SW480 (cell line): ENCODE measurements at regions not wholly inside any gene's neighbourhood (a gene's known extent, or its start where the extent isn't known, plus 50 kb on each side); places are given as distances from the start of the nearest gene placed in this dataset.
"Not testable (repeated sequence)": the region's sequence is repeated elsewhere in the genome, so short reads cannot be mapped to it uniquely, and the experiment has no call there.

ENCODE experiments used
- DNase-seq: peaks from one replicate; pipeline ENCODE4 v3.0.0-alpha.2; 2016; ENCODE audit warnings: low spot score

GRCh38 chr2:129912066-129912820, 67.2 kb upstream of the RAB6C start:
- no peak for DNase-seq

GRCh38 chr2:129912871-129913694, 66.4 kb upstream of the RAB6C start:
- no peak for DNase-seq

GRCh38 chr2:129913695-129914495, 65.6 kb upstream of the RAB6C start:
- no peak for DNase-seq

GRCh38 chr2:129914538-129915302, 64.7 kb upstream of the RAB6C start:
- no peak for DNase-seq

DNA sequence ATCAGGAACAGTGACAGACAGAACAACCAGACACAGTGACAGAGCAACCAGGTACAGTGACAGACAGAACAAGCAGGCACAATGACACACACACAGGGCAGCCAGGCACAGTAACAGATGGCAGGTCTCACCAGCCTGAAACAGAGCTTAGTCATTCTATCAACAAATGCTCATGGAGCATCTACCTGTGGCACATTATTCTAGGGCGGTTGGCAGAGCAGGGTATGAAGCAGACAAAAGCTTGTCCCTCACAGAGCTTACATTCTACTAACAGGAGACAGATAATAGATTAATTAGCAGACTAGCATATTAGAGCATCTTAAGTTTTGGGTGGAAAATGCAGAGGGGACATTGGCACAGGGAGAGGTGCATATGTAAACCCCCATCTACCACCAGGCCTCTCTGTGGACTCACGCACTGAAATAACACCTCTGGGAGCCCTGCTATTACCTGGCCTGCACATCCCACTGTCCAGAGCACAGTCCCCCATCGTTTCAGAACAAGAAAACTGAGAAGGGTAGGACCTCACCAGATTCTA, 64.1 kb upstream of the RAB6C start:
- no peak for DNase-seq

DNA sequence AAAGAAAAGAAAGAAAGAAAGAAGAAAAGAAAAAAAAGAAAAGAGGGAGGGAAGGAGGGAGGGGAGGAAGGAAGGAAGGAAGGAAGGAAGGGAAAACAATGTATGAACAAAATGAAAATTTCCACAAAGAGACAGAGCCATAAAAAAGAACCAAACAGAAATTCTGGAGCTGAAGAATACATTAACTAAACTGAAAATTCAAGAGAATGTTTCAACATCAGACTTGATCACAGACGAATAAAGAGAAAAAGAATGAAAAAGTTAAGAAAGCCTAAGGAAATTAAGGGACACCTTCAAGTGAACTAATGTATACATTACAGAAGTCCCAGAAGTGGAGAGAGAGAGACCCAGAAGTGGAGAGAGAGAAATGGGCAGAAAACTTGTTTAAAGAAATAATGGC, 60.9 kb upstream of the RAB6C start:
- no peak for DNase-seq

DNA sequence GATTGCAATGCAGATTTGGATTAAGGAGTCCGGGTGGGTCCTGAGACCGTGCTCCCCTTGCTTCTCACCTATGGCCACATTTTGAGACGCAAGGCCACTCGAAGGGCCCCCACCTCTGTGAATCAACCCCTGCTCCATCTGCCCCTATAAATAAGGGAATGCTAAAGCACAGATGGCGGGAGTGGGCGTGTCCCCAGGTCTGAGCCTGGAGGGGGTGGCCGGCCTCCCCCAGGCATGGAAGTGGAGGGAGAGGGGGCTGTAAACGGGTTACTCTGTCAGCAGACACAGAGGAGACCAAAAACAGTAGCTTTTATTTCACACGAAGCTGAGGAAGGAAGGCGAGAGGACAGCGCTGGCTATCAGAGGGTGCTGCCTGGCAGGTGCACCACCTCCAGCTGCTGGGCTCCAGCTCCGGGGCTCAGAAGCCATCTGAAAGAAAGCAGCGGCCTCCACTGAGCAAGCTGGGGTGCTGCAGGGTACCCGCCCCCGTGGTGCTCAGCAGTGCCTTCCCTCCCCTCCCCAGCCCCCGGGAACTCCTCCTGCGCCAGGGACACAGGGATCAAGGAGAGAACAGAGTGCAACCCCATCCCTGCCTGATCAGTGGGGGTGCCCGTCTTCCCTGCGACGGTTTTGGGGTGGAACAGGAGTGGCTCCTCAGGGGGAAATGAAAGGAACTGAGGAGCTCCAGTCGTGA, 56.7 kb upstream of the RAB6C start:
- peak; percentile 77 for DNase-seq

DNA sequence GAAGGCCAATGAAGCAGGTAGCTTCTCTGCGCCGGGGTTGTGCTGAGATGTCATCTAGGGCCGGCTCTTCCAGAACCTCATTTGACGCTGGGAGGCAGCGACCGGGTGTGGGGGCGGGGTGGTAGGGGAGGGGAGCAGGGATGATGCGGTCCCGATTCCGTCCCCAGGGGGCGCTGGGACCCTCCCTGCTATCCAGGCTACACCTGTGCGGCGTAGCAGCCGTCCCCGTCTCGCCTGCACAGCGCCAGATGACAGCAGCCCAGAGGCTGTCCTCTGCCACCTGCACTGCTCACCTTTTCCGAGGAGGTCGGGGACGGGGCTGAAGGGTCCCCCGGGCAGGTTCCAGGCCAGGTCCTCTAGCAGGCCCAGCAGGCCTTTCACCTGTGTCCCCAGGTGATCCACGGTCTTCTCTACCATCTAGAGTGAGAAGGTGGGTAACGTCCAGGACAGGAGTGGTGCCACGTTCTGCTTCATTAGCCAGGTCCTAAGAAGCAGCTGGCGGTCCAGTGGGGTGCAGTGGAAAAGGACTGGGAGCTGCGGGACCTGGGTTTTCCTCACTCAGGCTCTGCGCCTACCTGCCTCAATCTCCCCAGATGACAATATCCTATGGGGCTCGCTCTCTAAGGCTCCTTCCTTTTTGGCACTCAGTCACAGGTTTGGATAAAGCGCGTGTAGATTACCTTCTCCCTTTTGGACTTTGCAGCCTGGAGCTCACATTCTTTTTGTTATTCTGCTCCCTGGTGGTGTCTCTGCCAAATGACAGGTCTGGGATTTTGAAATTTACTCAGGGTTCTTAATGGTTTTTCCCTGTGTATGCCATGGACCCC, 56.0 kb upstream of the RAB6C start:
- peak; percentile 75 for DNase-seq

GRCh38 chr2:129924115-129924514, 55.4 kb upstream of the RAB6C start:
- DNase-seq: not testable (repeated sequence)

- DNase-seq: no peak
These were observed 54.1 kb upstream of the RAB6C start for GRCh38 chr2:129925381-129925780.

- no peak for DNase-seq
These were observed 51.8 kb upstream of the RAB6C start for GRCh38 chr2:129927696-129928095.

DNA sequence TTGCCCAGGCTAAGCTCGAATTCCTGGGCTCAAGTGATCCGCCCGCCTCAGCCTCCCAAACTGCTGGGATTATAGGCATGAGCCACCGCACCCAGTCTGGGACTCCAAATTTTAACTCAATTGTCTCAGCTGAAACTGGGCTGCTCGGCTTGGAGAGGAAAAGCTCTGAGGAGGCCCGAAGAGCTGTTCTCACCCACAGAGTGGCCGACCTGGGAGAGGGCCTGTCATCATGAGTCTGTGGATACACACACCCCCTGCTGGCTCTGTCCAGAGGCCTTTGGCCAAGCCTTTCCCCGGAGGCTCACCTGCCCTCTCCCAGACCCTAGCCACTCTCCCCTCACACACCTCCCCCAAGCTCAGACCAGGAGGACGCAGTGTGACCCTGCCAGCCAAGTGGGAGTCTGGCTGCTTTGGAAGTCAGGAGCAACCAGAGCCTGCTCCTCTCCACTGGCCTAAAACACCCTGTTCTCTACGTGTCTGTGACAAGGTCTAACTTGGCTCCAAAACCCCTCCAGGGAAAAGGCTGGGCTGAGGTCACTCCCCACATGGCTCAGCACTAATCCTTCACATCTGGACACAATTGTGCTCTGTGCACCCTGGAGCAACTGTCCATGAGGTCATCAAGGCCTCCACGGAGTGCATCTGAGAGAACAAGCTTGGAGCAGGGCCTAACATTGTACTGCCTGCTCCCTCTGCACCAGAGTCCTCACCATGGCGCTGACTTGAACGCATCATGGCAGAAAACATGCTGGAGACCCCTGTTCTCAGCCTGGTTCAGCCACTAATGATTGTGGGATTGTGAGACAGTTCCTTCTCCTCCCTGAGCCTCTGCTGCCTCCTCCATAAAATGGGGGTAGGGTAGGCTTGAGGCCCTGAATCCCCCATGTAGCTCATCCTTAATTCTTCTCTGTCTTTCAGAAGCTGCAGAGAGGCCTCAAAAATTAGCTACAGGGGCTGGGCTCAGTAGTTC, 49.9 kb upstream of the RAB6C start:
- DNase-seq: no peak
